ENCODE measurements at regions not wholly inside any gene's neighbourhood (a gene's known extent, or its start where the extent isn't known, plus 50 kb on each side); places are given as distances from the start of the nearest gene placed in this dataset.

GRCh38 chr5:136639616-136640015 lies 274.3 kb upstream of the TRPC7 start:
- no peak overlapping the region for H3K9ac ChIP-seq (ENCODE audit: low read depth, low read length)
- no peak overlapping the region for H3K23ac ChIP-seq (ENCODE audit: low read depth, low read length)
- no peak overlapping the region for H4K91ac ChIP-seq (ENCODE audit: insufficient read depth, low read depth, low read length)
- in situ Hi-C loops (cut with MboI; ENCODE audit: low sequenced_read_pairs) (no loop called here), dilution Hi-C loops (cut with HindIII; ENCODE audit: low sequenced_read_pairs, unreplicated experiment) (no loop called here), intact Hi-C loops (cut with micrococcal nuclease) (no loop called here)
- no peak overlapping the region for H2BK5ac ChIP-seq (ENCODE audit: low read depth, low read length, poor library complexity, severe bottlenecking)
- H3K27me3 ChIP-seq (ENCODE audit: control insufficient read depth, insufficient read depth, low read length): no peaks in the 10 kb centered on the region
- H4K8ac ChIP-seq (ENCODE audit: low read depth in 2 of 2, low read length in 2 of 2): no peak overlapping the region
- no peak overlapping the region for H2AFZ ChIP-seq (replicated peaks; ENCODE audit: low read length, poor library complexity)
- no peak overlapping the region for H2BK20ac ChIP-seq (ENCODE audit: low read depth, low read length)
- no peak overlapping the region for H2BK15ac ChIP-seq (ENCODE audit: low read depth, low read length)
- no peak overlapping the region for H3K14ac ChIP-seq (replicated peaks; ENCODE audit: low read depth, low read length)
- ATAC-seq (ENCODE audit: low read depth): no peak
- H3K4ac ChIP-seq (ENCODE audit: low read depth, low read length): no peak overlapping the region
- H3K56ac ChIP-seq (ENCODE audit: extremely low read depth, insufficient read depth, low read length): no peak overlapping the region
- no peak overlapping the region for H4K5ac ChIP-seq (ENCODE audit: low read depth, low read length)
- H2AK9ac ChIP-seq (replicated peaks; ENCODE audit: low read depth, low read length, poor library complexity): no peak overlapping the region
- no peaks in the 10 kb centered on the region for H3K36me3 ChIP-seq (ENCODE audit: control insufficient read depth, insufficient read depth, low read length)
- no peaks in the 10 kb centered on the region for H3K9me1 ChIP-seq (ENCODE audit: insufficient read depth, low read length)
- H3K4me1 ChIP-seq (ENCODE audit: control insufficient read depth, insufficient read depth, low read length): no peaks in the 10 kb centered on the region
- ChIA-PET POLR2A (ENCODE audit: unreplicated experiment) (no interaction called here), CTCF (interaction anchor here (0.5 kb wide), 1 partner anchor 120 kb away, joined by 3 read pairs; no protein-coding TSS in a partner anchor)
- 83% methylated on average over 1 of the region's 3 CpGs; no CpG with 5 or more reads in 1 of the 2 experiments for WGBS, 2 experiments (ENCODE audit: extremely low coverage in 2 of 2, insufficient read length in 1 of 2)
- H3K79me1 ChIP-seq (ENCODE audit: low read depth in 1 of 2, low read length in 2 of 2): no peaks in the 10 kb centered on the region
- H3K4me2 ChIP-seq (ENCODE audit: low read depth, low read length): no peak overlapping the region
- no TSS peak for BruUV-seq (replicated peaks)
- no peak overlapping the region for H2BK120ac ChIP-seq (ENCODE audit: low read depth, low read length)
- H3K4me3 ChIP-seq (ENCODE audit: insufficient read depth, low read depth, low read length): no peak overlapping the region
- H3K9me3 ChIP-seq (ENCODE audit: control insufficient read depth, insufficient read depth, low read length): peaks cover 9% of the 10 kb centered on the region; the same call in 1 of the 2 replicates
- H3K27ac ChIP-seq (ENCODE audit: insufficient read depth, low read length): no peak overlapping the region
- H3K18ac ChIP-seq (ENCODE audit: low read depth, low read length): no peak overlapping the region
- no peaks in the 10 kb centered on the region for H4K20me1 ChIP-seq (ENCODE audit: insufficient read depth, low read length)
- no peak overlapping the region for H2AK5ac ChIP-seq (ENCODE audit: low read depth, low read length)
- TF ChIP-seq CEBPB (IDR thresholded peaks at IDR 0.05; ENCODE audit: low read depth, low read length): no peak
- no peak for TF ChIP-seq RFX5 (IDR thresholded peaks at IDR 0.05; ENCODE audit: low read depth, low read length)
- TF ChIP-seq MXI1 (IDR thresholded peaks at IDR 0.05; ENCODE audit: borderline replicate concordance, low read depth, low read length): no peak
- TF ChIP-seq RCOR1 (IDR thresholded peaks at IDR 0.05; ENCODE audit: insufficient replicate concordance, low read length): no peak
- no peak for TF ChIP-seq CTCF (conservative IDR thresholded peaks at IDR 0.05; ENCODE audit: low read depth, low read length)
- no peak for TF ChIP-seq NFE2L2 (IDR thresholded peaks at IDR 0.05; ENCODE audit: low read depth, low read length)
- TF ChIP-seq BHLHE40 (IDR thresholded peaks at IDR 0.05; ENCODE audit: low read depth, low read length): no peak
- no peak for TF ChIP-seq RAD21 (IDR thresholded peaks at IDR 0.05; ENCODE audit: low read length)
- no peak for TF ChIP-seq POLR2A (IDR thresholded peaks at IDR 0.05; ENCODE audit: low read depth, low read length)
- no peak for TF ChIP-seq CHD1 (IDR thresholded peaks at IDR 0.05; ENCODE audit: low read depth, low read length)
- TF ChIP-seq MAZ (IDR thresholded peaks at IDR 0.05; ENCODE audit: borderline replicate concordance, low read depth, low read length): no peak
- TF ChIP-seq FOS (IDR thresholded peaks at IDR 0.05; ENCODE audit: low read depth, low read length): no peak
- TF ChIP-seq MAFK (IDR thresholded peaks at IDR 0.05; ENCODE audit: low read depth, low read length): no peak
- no peak for TF ChIP-seq ELK1 (IDR thresholded peaks at IDR 0.05; ENCODE audit: borderline replicate concordance, low read depth, low read length)
- no peak for TF ChIP-seq SMC3 (IDR thresholded peaks at IDR 0.05; ENCODE audit: low read depth, low read length)
- TF ChIP-seq USF2 (IDR thresholded peaks at IDR 0.05; ENCODE audit: low read depth, low read length): no peak
- DNase-seq: no peak

All from IMR-90 (cell line).